ENCODE measurements at regions not wholly inside any gene's neighbourhood (a gene's known extent, or its start where the extent isn't known, plus 50 kb on each side); places are given as distances from the start of the nearest gene placed in this dataset.
"Not testable (repeated sequence)": the region's sequence is repeated elsewhere in the genome, so short reads cannot be mapped to it uniquely, and the experiment has no call there.

DNA sequence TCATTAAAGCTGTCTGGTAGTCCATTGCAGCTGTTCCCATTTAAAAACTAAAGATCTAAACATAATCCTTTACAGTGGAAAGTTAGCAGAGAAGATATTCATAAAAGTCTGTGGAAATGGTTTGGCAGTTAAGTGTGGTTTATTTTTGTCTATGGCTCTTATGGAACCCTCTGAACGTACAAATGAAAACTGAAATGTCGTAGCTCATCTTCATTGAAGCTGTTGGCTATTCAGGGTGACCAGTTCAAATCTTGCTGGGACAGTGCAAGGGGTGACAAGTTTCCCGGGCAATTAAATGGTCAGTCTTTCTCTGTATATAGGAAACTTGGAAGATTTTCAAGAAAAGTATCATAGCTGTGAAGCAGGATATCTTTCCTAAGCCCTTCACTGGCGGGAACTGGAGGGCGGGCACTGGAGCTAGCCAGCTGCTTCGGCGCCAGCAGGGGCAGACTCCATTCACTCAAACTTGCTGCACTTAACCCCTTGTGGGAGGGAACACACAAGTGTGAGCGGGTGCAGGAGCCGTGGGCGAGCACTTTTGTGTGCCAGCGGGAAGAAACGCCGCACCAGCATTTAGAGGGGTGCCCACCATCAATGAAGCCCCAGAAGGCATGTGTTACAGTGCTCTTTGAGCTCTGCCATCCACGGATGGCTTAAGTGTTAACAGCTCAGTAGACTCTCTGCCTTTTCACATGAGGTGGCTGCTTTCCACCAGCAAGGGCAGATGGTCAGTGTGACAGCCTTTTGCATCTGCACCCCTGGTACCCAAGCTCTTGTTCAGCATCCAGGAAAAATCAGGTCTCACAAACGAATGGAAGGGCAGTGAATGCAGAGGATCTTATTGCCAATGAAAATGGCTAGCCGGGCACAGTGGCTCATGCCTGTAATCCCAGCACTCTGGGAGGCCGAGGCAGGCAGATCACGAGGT is 232.1 kb upstream of the KAZN start:
- no peak for DNase-seq

DNA sequence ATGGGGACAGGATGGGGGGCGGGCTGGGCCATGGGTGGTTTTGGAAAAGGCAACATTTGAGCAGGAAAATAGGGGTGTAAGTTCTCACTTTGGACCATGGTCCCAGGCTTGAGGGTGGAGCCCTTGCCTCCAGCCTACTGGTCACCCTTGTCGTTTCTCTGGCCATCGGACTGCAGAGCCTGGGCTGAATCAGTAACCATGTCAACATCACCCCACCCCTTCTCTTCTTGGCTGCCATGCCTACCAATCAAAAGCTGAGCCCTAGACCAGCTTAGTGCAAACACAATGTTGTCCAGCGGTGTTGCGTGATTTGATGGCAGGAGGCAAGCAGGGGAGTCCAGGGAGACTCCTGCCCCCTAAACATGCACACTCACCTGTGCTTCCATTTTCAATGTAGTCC is 231.0 kb upstream of the KAZN start:
- DNase-seq = no peak

DNA sequence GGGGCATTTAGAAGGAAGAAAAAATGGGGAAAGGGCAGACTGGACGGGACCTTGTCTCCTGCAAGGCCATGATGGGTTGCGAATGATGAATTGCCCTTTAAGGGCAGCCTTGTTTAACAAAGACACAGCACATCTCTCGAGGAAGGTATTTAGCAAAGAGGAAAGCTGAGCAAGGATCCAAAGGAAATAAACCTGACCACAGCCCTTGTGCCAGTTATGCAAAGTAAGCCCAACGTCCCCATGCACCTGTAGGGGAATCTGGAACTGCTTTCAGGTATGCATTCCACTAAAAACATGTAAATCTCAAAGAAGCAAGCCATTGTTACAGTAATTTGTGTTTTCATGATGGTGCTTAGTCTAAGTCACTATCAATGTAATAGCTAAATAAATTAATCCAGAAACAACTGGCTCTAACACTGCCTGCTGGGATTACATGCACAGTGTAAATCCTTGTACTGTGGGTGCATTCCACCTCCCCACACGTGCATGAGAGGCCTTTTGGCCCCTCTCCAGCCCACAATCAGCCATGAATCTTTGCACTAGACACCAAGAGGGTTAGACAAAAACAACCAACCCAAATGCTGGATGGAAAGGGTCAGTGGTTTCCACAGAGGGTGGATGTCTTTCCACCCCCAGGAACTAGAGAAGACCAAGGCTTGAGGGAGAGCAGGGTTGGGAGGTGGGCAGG is 228.8 kb upstream of the KAZN start:
- DNase-seq = no peak

DNA sequence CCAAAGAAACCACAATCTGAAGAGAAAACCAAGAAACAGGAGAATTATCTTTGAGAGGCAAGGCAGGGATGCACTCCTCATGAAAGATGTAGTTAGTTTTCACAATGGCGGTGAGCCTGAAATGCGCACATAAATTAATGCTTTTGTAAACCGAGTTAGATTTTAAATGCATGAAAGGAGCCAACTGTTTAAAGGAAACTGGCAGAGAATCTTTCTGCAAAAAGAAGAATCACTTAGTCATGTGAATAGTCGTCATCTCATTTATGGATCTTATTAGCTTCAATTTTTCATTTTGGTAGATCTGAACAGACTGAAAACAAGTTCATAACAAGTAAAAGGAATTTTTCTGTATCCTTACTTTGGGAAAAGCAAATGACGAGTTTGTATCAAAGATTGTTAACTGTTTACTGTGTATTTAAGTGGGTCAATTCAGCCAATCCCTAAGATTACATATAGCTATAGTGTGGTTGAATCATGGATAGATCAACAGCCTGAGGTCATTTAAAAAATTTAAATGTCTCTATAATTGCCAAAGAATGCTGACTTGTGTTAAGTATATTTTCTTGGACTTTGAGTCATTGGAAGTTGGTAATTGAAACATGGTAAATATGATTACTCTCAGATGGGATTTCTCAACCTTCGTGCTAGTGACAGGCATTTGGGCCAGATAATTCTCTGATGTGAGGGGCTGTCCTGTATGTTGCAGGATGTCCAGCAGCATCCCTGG is 226.6 kb upstream of the KAZN start:
- DNase-seq = no peak

DNA sequence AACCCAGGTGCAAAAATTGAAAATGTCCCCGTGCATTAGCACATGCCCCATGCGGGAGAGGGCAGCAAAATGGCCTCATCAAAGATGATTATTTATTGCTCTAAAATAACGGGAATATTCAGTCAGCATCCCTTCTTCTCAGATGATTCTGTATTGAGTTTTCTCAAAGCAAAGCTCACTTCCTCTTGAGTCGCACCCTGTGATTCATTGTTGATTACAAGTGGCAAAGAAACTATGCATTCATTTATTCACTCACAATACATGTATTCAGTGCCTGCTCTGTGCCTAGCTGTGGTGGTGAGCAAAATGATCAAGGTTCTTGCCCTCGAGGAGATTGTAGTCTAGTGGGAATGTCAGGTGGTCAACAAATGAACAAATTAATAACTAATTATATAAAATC is 226.0 kb upstream of the KAZN start:
- no peak for DNase-seq

DNA sequence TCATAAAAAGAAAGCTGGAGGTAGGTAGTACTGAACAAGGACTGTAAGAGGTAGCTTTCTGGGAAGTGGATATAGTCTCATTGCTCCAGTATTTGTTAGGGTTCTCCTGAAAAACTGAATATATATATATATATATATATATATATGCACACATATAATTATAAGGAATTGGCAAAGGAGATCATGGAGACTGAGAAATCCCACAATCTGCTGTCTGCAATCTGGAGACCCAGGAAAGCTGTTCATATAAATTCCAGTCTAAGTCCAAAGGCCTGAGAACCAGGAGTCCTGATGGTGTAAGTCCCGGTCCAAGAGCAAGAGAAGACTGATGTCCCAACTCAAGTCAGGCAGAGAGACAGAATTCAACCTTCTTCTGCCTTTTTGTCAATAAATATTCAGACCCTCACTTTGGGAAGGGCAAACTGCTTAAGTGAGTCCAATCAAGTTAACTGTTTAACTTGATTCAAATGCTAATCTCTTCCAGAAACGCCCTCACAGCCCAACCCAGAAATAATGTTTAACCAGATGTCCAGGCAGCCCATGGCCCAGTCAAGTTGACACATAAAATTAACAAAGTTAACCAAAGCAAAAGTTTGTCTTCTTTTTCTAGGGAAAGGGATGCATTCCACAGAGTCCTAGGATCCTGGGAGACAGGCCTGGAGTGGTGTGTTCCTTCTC is 225.3 kb upstream of the KAZN start:
- DNase-seq = no peak

DNA sequence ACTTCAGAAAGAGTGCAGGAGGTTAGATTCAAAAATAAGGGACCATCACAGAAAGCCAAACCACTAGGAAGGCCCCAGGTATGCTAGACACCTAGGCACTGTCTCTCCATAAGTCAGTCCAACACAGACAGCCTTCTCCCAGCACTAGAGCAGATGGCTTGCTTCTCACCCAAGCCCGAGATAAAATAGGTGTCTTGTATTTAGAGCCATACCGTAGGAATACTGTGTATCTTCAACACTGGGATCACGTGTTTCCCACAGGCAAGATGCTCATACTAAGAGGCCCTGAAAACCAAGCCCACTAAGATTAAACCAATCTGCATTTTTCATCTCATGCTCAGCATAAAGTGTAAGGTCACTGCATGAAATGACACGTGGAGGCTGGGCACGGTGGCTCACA is 223.3 kb upstream of the KAZN start:
- DNase-seq = no peak

DNA sequence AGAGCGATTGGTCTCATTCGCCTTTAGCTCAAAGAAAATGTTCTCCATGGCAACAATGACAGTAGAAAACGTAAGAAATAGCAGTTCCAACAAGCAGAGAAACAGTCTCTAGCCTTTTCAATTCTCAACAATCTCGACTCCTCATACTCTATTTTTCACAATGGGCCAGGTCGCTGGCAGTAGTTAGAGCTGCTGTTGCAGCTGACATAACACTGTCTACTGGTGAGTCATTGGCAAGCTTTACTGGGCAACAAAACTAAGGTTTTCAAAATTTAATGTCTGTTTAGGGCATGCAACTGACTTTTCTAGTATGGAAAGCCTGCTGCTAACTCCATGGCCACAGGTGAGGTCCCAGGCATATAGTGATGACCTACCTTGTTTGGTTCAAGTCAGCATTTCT is 221.1 kb upstream of the KAZN start:
- no peak for DNase-seq

DNA sequence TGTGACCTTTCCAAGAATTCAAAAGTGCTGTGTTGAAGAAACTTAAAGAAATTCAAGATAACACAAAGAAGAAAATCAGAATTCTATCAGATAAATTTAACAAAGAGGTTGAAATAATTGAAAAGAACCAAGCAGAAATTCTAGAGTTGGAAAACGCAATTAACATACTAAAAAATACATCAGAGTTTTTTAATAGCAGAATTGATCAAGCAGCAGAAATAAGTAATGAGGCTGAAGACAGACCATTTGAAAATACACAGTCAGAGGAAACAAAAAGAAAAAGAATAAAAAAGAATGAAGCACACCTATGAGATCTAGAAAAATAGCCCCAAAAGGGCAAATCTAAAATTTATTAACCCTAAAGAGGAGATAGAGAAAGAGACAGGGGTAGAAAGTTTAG is 218.1 kb upstream of the KAZN start:
- no peak for DNase-seq

DNA sequence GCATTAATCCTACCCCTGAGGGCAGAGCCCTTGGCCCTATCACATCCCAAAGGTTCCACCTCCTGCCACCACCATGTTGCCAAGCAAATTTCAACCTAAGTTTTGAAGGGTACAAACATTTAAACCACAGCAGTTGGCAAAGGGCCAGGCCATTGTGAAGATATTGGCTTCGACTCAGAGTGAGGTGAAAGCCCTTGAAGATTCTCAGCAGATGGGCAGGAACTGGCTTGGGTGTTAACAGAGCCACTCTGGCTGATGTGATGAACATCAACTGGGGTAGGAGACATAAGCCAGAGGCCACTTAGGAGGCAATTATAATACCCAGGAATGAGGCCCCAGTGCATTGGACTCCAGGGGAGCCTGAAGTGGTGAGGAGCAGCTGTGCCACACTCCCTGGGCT is 207.7 kb upstream of the KAZN start:
- no peak for DNase-seq

DNA sequence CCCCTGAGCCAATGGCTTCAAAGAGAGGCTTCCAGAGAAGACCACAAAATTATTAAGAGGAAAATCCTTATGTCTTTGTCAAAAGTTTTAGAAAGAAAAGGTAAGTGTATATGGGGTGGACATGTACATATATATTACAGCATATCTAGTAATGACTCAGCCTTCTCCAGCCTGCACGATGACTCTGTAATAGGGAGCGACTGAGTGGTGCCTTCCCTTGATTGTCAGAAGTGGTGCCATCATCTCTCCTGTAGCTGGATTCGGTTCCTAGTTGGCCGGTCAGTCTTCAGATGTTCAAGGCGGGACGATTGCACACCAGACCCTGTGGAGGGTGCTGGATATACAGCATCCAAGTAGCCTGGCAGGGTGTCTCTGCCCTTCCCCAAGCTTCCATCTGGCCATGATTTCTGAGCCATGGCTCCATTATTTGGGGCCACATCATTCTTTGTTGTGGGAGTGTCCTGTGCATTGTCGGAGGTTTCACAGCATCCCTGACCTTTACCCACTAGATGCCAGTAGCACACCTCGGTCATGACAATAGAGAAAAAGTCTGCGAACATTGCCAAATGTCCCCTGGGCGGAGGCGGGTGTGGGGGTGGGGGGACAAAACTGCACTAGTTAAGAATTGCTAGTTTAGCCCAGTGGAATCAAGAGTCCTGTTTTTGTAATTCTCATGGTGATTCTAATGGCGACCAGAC is 206.2 kb upstream of the KAZN start:
- DNase-seq = no peak

DNA sequence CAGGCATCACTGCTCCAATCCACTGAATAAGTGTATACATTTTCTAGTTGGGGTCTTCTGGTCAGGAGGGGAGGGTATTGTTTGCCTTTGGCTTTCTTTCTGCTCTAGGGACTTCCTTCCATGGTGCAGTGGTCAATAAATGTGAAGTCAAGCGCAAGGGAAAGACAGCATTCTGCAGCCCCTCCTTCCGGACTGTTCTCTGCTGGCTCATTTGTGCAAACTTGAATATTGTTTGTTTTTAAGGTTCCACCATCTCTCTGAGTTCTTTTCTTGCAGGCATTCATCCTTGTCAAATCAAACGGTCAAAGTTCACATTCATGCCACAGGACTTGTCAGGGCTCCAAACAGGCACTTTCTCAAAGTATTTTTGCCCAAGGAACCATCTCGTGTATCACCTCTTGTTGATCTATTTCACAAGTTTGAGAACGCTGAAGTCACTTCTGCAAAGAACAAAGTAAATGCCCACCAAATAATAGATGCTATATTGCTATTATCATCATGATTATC is 205.6 kb upstream of the KAZN start:
- no peak for DNase-seq

DNA sequence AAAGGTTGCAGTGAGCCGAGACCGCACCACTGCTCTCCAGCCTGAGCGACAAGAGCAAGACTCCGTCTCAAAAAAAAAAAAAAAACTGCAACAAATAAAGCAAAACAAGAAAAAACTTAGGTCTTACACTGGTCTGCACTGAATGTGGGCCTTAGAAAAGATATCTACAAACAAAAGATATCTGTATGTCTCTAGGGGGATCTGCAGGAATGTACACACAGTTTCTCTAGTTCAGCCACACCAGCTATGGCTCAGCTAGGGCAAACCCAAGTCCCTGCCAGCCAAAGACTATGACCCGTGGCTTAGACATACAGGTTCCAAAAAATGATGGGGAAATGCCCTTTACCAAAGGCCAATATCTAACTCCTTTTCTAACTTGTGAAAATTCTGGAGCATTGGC is 202.4 kb upstream of the KAZN start:
- no peak for DNase-seq

DNA sequence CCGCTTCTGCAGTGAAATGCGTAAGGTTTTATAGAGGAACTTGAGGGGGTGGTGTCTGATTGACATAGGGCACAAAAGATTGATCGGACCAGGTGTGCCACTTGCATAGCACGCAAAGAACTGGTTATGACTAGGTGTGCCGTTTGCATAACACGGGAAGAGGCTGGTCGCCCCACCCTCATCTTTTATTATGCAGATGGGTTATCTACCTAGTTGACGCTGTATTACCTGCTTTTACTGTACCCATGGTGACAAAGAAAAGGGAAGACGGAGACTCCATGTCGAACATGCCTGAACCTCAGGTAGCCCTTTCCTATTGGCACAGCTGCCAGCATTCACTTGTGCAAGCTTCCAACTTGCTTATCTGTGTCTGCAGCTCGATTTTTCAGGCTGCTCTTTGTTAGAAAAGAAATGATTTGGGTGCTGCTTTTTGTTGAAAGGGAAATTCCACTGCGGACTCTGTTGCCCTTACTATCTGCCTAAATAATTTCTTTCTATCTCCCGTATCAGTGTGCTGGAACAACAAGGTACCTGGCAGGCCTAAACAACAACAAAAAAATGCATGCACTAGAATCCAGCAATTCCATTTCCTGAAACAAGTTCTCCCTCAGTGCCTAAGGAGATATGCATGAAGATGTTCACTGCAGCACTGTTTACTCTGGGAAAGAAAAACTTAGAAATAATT is 194.4 kb upstream of the KAZN start:
- DNase-seq = no peak

DNA sequence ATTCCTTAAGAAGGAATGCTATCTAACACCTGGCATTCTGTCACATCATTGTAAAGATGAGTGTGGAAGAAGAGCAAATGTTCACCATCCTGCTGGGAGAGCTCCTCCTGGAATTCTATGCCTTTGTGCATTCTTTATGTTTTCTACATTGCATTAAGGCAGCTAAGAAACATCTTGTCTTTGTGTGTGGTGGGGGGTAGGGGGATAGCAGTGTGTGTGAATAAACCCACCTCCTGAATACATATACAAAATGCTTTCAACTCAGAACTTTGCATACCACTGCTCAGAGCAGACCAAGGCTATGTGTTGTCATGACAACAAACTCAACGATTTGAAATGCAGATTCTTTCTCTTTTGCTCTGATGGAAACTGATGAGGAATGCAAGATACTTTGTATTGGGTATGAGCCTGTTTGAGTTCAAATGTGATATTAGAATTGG is 193.6 kb upstream of the KAZN start:
- no peak for DNase-seq

DNA sequence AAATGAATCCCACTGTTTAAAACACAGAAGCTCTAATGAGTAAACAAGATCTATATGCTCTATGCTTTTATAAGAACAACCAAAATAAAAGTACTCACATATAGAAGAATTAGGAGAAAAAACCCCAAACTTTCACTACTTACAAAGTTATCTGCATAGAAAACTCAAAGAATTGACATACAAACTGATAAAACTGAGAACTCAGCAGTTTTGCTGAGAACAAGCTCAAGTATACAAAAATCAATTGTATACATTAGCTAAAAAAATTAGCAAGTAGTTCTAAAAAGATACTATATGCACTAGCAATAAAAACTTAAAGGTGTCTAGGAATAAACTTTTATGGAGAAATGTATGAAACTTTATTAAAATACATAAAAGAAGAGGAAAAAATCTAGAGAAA is 186.2 kb upstream of the KAZN start:
- DNase-seq = no peak

DNA sequence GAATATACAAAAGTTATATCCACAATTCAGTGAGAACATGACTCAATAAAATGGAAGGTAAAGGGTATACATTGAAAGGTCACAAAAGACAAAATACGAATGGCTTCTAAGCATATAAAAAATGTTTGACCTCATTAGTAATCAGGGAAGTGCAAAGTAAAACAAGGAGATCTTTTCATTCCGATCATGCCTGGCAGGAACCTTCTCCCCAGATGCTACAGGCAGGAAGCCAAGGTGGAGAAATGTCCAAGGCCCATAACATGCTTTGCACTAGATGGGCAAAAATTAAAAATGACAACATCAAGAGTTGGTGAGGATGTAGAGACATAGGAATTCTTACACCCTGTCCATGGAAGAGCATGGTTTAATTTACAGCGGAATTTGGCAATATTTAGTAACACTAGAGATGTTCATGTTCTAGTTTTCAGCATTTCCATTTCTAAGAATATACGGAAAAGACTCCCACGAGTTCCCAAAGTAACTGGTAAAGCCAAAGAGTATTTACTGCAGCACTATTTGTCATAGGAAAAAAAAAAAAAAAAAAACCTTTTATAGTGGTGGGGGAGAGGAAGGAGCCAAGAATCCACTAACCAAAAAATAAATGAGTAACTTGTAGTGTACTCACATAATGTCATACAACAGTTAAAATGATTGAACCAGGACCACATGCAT is 184.5 kb upstream of the KAZN start:
- no peak for DNase-seq

DNA sequence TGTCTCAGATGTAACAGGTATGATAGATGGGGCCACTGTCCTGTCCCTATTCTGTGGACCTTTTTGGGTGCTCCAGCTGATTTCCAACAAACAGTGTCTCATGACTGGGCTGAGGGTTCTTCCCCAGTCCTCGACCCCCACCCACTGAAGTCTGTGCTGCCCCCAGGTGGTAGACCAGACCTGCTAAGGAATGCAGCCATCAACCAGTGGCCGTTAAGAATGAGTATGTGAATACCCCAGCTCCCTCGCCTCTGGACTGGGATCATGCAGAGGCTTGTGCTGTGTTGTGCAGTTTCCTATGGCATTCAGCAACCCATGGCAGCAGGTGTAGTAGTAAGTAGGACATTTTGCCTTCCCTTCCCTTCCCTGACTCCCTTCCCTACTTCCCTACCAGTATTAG is 183.1 kb upstream of the KAZN start:
- peak; percentile 24 for DNase-seq

DNA sequence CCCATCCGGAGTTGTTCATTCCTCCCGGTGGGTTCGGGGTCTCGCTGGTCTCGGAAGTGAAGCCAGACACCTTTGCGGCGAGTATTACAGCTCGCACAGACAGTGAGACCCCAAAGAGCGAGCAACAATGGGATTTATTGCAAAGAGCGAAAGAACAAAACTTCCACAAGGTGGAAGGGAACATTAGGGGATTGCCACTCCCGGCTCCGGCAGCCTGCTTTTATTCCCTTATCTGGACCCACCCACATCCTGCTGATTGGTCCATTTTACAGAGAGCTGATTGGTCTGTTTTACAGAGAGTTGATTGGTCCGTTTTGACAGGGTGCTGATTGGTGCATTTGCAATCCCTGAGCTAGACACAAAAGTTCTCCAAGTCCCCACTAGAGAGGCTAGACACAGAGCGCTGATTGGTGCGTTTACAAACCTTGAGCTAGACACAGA is 178.7 kb upstream of the KAZN start:
- not testable (repeated sequence) for DNase-seq

DNA sequence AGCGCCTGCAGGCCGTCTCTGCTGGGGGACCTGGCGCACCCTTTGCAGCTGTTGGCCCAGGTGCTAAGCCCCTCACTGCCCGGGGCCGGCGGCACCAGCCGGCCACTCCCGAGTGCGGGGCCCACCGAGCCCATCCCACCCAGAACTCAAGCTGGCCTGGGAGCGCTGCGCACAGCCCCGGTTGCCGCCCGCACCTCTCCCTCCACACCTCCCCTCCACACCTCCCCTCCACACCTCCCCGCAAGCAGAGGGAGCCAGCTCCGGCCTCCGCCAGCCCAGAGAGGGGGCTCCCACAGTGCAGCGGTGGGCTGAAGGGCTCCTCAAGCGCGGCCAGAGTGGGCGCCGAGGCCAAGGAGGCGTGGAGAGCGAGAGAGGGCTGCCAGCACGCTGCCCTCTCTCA is 177.8 kb upstream of the KAZN start:
- DNase-seq = no peak
